ENCODE measurements at regions not wholly inside any gene's neighbourhood (a gene's known extent, or its start where the extent isn't known, plus 50 kb on each side); places are given as distances from the start of the nearest gene placed in this dataset.
"Not testable (repeated sequence)": the region's sequence is repeated elsewhere in the genome, so short reads cannot be mapped to it uniquely, and the experiment has no call there.

GRCh38 chr4:187077744-187078401 is 354.2 kb upstream of the FAT1 start:
- ATAC-seq, result no peak
- DNase-seq, result no peak
- intact Hi-C loops (cut with DNase I), result no loop called here

DNA sequence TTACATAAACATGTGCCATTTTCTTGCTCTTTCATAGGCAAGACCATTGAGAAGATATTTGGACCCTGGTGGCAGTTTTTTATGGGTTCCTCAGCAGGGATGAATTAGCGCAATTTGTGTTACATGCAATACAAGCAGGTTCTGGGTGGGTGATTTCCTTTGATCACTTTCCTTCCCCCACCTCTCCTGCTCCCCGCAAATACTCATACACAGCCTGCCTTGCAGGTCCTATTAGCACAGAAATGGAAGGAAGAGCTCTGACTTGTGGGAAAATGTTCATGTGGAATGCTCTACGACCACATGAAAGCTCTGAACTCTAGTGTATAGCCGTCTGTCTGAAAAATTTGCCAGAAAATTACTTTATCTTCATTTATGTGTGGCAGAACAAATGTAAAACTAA is 361.0 kb upstream of the FAT1 start:
- DNase-seq (no peak), ATAC-seq (no peak)
- intact Hi-C loops (cut with DNase I), result no loop called here

DNA sequence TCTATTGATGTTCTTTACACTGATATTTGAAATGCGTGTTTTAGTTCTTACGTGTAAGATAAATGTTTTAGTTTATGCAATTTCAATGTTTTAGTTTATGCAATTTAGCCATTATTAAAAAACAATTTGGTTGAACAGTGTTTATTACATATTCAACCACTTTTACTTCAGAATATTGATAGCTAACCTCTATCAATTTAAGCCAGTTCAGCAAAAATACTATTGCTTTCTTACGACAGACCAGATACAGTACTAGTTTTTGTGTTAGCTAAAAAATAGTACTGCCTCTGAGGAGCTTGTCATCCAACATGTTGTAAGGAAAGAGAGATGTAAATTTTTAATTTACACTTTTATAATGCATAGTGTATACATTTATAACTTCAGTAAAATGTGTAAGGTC is 361.7 kb upstream of the FAT1 start:
- ATAC-seq (no peak), DNase-seq (no peak)

DNA sequence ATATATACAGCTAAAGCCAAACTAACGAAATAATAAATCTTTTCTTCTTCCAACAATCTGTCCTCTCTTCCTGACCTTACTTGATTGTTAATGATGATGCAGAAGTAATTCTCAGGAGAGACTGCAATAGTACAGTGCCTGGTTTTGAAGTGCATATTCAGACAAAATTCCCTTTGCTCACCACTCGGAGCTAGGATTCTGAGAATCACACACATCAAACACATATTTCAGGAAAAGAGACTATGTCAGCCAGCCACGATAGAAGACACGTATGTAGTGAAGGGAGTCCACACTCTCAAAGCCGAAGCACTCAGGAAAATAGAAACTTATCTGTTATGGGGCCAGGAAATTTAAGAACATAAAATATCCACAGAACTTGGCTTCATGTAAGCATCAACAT is 362.5 kb upstream of the FAT1 start:
- DNase-seq (no peak), ATAC-seq (no peak)
- intact Hi-C loops (cut with DNase I), result no loop called here

More for the DNA sequence above, 361.7 kb upstream of the FAT1 start:
- intact Hi-C loops (cut with DNase I), result no loop called here

GRCh38 chr4:187088070-187088799 is 364.6 kb upstream of the FAT1 start:
- ATAC-seq (no peak), DNase-seq (no peak)
- intact Hi-C loops (cut with DNase I), result no loop called here

- DNase-seq (no peak), ATAC-seq (no peak)
- intact Hi-C loops (cut with DNase I), result no loop called here
These were observed 366.7 kb upstream of the FAT1 start for GRCh38 chr4:187090401-187090800.

GRCh38 chr4:187090832-187091231 is 367.2 kb upstream of the FAT1 start:
- DNase-seq; ATAC-seq; intact Hi-C loops (cut with DNase I): not testable (repeated sequence)

DNA sequence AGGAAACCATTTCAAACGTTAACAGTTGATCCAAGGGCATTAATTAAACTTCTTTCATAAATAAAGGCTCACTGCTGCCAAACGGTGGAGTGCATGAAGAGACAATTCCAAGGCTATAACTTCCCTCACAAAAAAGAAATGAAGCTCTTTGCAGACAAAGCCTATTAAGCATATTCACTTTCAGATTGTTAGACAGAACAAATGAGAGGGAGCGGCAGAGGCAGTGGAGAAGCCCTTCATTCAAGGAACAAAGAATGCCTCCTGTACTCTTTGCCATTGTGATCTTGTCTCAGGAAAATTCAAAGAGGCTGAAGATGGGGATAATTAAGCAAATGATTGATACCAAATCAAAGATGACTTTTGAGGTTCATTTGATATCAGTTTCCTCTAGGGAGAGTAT is 370.5 kb upstream of the FAT1 start:
- DNase-seq, result no peak
- intact Hi-C loops (cut with DNase I), result no loop called here
- no peak for ATAC-seq

DNA sequence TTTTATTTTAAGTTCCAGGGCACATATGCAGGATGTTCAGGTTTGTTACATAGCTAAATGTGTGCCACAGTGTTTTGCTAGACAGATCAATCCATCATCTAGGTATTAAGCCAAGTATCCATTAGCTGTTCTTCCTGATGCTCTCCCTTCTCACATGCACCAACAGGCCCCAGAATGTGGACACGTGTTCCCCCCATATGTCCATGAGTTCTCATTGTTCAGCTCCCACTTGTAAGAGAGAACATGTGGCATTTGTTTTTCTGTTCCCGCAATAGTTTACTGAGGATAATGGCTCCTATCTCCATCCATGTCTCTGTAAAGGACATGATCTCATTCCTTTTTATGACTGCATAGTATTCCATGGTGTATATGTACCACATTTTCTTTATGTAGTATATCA is 374.8 kb upstream of the FAT1 start:
- DNase-seq (no peak), ATAC-seq (no peak)
- intact Hi-C loops (cut with DNase I), result no loop called here

GRCh38 chr4:187103351-187103750 is 379.7 kb upstream of the FAT1 start:
- no peak for ATAC-seq
- DNase-seq, result no peak
- intact Hi-C loops (cut with DNase I), result no loop called here

GRCh38 chr4:187108845-187109244 is 385.2 kb upstream of the FAT1 start:
- DNase-seq (no peak), ATAC-seq (no peak)
- intact Hi-C loops (cut with DNase I), result no loop called here

GRCh38 chr4:187109636-187110035 is 386.0 kb upstream of the FAT1 start:
- DNase-seq, result no peak
- intact Hi-C loops (cut with DNase I), result no loop called here
- ATAC-seq, result no peak

DNA sequence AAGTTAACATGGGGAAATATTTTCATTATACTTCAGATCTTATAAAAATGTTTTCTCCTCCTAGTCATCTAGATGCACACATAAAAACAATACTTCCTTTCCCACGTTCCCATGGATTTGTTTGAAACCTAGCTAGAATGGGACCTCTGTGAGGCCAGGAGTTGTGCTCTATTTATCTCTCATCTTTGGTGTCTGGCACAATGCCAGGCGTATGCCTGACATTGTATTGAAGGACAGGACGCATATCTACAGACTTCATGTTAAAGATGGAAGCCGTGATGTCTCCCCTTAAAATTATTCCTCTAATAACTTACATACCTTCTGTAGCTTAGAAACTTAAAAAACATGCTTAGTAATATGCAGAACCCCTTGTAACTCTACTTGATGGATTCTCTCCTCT is 394.5 kb upstream of the FAT1 start:
- ATAC-seq, result no peak
- intact Hi-C loops (cut with DNase I), result no loop called here
- no peak for DNase-seq

- ATAC-seq (no peak), DNase-seq (no peak)
- intact Hi-C loops (cut with DNase I), result no loop called here
These were observed 395.0 kb upstream of the FAT1 start for GRCh38 chr4:187118602-187119120.

DNA sequence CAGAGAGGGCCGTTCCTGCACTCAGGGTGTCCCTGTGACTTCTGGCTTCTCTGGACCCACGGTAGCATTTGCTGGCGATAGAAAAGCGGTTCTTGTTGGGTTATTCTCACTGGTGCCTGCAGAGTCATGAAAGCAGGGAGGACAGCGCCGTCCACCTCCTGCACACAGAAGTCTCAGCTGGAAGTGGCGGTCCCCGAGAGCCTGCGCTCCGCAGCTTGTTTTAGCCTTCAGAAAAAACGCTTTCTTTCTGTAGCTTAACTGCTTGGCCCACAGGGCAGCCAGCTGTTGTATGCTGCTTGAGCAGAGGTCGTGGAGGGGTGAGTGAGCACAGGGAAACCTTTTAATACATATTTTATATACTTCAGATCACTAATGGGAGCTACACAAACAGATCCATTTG is 400.7 kb upstream of the FAT1 start:
- intact Hi-C loops (cut with DNase I), result no loop called here
- DNase-seq, result no peak
- no peak for ATAC-seq

- ATAC-seq, result no peak
- no peak for DNase-seq
- intact Hi-C loops (cut with DNase I), result no loop called here
These were observed 401.4 kb upstream of the FAT1 start for GRCh38 chr4:187125062-187125461.

GRCh38 chr4:187127456-187127855 is 403.8 kb upstream of the FAT1 start:
- no peak for ATAC-seq
- intact Hi-C loops (cut with DNase I), result no loop called here

DNA sequence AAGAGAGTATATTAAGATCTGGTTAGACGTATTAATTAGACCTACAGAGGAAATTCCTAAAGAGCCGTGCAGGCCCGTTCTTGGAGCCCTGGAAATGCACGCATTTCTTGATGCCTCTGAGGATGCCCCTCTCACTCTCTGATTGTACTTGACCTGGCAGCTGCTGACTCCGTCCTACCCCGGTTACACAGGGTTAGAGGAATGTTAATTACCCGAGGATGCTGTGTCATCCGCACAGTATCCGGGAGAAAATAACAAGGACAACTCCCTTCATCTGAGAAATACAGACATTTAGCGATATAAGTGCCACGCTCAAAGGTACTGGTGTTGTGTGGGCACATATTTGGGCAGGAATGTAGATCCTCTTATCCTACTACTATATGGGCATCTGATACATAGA is 404.6 kb upstream of the FAT1 start:
- DNase-seq (no peak), ATAC-seq (no peak)
- intact Hi-C loops (cut with DNase I), result no loop called here

More at GRCh38 chr4:187127456-187127855, 403.8 kb upstream of the FAT1 start:
- DNase-seq, result no peak

GRCh38 chr4:187128976-187129375 is 405.3 kb upstream of the FAT1 start:
- intact Hi-C loops (cut with DNase I), result no loop called here
- no peak for ATAC-seq
- no peak for DNase-seq

- ATAC-seq; intact Hi-C loops (cut with DNase I); DNase-seq: not testable (repeated sequence)
These were observed 408.2 kb upstream of the FAT1 start for GRCh38 chr4:187131826-187132225.

DNA sequence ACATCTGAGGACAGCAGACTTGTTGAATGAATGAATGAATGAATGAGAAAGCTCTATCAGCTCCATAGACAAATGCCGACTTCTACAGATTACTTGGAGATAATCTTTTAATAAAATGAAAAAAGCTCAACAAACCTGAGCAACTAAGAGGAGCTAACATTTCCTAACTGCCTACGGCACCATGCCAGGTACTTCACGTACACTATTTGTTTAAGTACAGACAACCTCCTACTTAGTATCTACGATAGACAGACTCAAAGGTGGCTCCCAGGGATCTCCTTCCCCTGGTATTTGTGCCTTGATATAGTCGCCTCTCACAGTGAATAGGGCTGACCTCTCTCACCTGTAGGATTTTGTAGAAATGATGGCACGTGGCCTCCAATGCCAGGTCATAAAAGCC is 412.2 kb upstream of the FAT1 start:
- intact Hi-C loops (cut with DNase I), result no loop called here
- ATAC-seq (no peak), DNase-seq (no peak)
